ENCODE measurements at regions not wholly inside any gene's neighbourhood (a gene's known extent, or its start where the extent isn't known, plus 50 kb on each side); places are given as distances from the start of the nearest gene placed in this dataset.
A peak's percentile ranks its signal among the peaks of the same experiment; 100 is the strongest.

GRCh38 chr1:234773936-234774677, 164.1 kb upstream of the IRF2BP2 start:
- TF ChIP-seq, protein P1, sequence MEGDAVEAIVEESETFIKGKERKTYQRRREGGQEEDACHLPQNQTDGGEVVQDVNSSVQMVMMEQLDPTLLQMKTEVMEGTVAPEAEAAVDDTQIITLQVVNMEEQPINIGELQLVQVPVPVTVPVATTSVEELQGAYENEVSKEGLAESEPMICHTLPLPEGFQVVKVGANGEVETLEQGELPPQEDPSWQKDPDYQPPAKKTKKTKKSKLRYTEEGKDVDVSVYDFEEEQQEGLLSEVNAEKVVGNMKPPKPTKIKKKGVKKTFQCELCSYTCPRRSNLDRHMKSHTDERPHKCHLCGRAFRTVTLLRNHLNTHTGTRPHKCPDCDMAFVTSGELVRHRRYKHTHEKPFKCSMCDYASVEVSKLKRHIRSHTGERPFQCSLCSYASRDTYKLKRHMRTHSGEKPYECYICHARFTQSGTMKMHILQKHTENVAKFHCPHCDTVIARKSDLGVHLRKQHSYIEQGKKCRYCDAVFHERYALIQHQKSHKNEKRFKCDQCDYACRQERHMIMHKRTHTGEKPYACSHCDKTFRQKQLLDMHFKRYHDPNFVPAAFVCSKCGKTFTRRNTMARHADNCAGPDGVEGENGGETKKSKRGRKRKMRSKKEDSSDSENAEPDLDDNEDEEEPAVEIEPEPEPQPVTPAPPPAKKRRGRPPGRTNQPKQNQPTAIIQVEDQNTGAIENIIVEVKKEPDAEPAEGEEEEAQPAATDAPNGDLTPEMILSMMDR (IDR thresholded peaks at IDR 0.05; ENCODE audit: partially characterized antibody, unreplicated experiment), result no peak
- Mint-ChIP-seq H3K27me3 (ENCODE audit: unreplicated experiment) (peaks cover 1% of the 10 kb centered on the region), H3K27ac (ENCODE audit: unreplicated experiment) (peak overlapping the region; percentile 31), H3K9me3 (ENCODE audit: unreplicated experiment) (peaks cover 22% of the 10 kb centered on the region), H3K4me3 (ENCODE audit: unreplicated experiment) (no peak overlapping the region), H3K4me1 (ENCODE audit: low read depth, unreplicated experiment) (peaks cover 31% of the 10 kb centered on the region), H3K36me3 (ENCODE audit: unreplicated experiment) (no peaks in the 10 kb centered on the region)
- DNase-seq, result no peak

- DNase-seq, result peak; percentile 64
- TF ChIP-seq, protein P1 (IDR thresholded peaks at IDR 0.05; ENCODE audit: partially characterized antibody, unreplicated experiment), result no peak
- H3K4me3 Mint-ChIP-seq (ENCODE audit: unreplicated experiment), result peak overlapping the region; percentile 45
- no peaks in the 10 kb centered on the region for H3K36me3 Mint-ChIP-seq (ENCODE audit: unreplicated experiment)
- H3K9me3 Mint-ChIP-seq (ENCODE audit: unreplicated experiment), result peaks cover 22% of the 10 kb centered on the region
- peaks cover 45% of the 10 kb centered on the region for H3K4me1 Mint-ChIP-seq (ENCODE audit: low read depth, unreplicated experiment)
- peak overlapping the region; percentile 96 for H3K27ac Mint-ChIP-seq (ENCODE audit: unreplicated experiment)
- H3K27me3 Mint-ChIP-seq (ENCODE audit: unreplicated experiment), result peaks cover 6% of the 10 kb centered on the region
These were observed 162.6 kb upstream of the IRF2BP2 start for GRCh38 chr1:234772345-234773147.

- Mint-ChIP-seq H3K9me3 (ENCODE audit: unreplicated experiment) (peaks cover 22% of the 10 kb centered on the region), H3K27ac (ENCODE audit: unreplicated experiment) (peak overlapping the region; percentile 96), H3K36me3 (ENCODE audit: unreplicated experiment) (no peaks in the 10 kb centered on the region), H3K4me1 (ENCODE audit: low read depth, unreplicated experiment) (peaks cover 46% of the 10 kb centered on the region), H3K4me3 (ENCODE audit: unreplicated experiment) (peak overlapping the region; percentile 67), H3K27me3 (ENCODE audit: unreplicated experiment) (peaks cover 8% of the 10 kb centered on the region)
- DNase-seq, result no peak
- TF ChIP-seq, protein P1 (IDR thresholded peaks at IDR 0.05; ENCODE audit: partially characterized antibody, unreplicated experiment), result no peak
These were observed 161.8 kb upstream of the IRF2BP2 start for GRCh38 chr1:234771642-234772344.

- peaks cover 46% of the 10 kb centered on the region for H3K4me1 Mint-ChIP-seq (ENCODE audit: low read depth, unreplicated experiment)
- peaks cover 22% of the 10 kb centered on the region for H3K9me3 Mint-ChIP-seq (ENCODE audit: unreplicated experiment)
- H3K27ac Mint-ChIP-seq (ENCODE audit: unreplicated experiment), result peak overlapping the region; percentile 96
- peaks cover 8% of the 10 kb centered on the region for H3K27me3 Mint-ChIP-seq (ENCODE audit: unreplicated experiment)
- H3K4me3 Mint-ChIP-seq (ENCODE audit: unreplicated experiment), result peak overlapping the region; percentile 27
- TF ChIP-seq, protein P1 (IDR thresholded peaks at IDR 0.05; ENCODE audit: partially characterized antibody, unreplicated experiment), result no peak
- no peaks in the 10 kb centered on the region for H3K36me3 Mint-ChIP-seq (ENCODE audit: unreplicated experiment)
- no peak for DNase-seq
These were observed 161.1 kb upstream of the IRF2BP2 start for GRCh38 chr1:234770924-234771540.
